HFF-Myc (cell line): ENCODE measurements at regions not wholly inside any gene's neighbourhood (a gene's known extent, or its start where the extent isn't known, plus 50 kb on each side); places are given as distances from the start of the nearest gene placed in this dataset.
"Not testable (repeated sequence)": the region's sequence is repeated elsewhere in the genome, so short reads cannot be mapped to it uniquely, and the experiment has no call there.

Source experiments
- DNase-seq: peaks from one replicate; pipeline ENCODE4 v3.0.0-alpha.2; 2011; ENCODE audit warnings: low read depth; ENCODE audit errors: extremely low read depth
- H3K4me3 ChIP-seq: replicated peaks from 2 replicates; pipeline ENCODE4 v1.5.1; 2011; ENCODE audit warnings: low read depth, mild to moderate bottlenecking, control low read depth, low read length
- CTCF ChIP-seq: IDR thresholded peaks from 2 replicates; pipeline ENCODE4 v1.5.1; 2012; ENCODE audit warnings: mild to moderate bottlenecking, low read depth, low read length, control low read depth; ENCODE audit errors: missing control alignments

GRCh38 chr7:16942929-16943509 lies 61.2 kb upstream of the AGR3 start:
- TF ChIP-seq CTCF = no peak
- no peak for DNase-seq
- H3K4me3 ChIP-seq = no peak overlapping the region

- TF ChIP-seq CTCF = no peak
- DNase-seq = no peak
- H3K4me3 ChIP-seq = no peak overlapping the region
Observed at GRCh38 chr7:16944936-16945335, 63.2 kb upstream of the AGR3 start.

- no peak for DNase-seq
- no peak overlapping the region for H3K4me3 ChIP-seq
- no peak for TF ChIP-seq CTCF
Observed at GRCh38 chr7:16945372-16945771, 63.6 kb upstream of the AGR3 start.

- H3K4me3 ChIP-seq, DNase-seq: not testable (repeated sequence)
Observed at GRCh38 chr7:16948110-16948509, 66.3 kb upstream of the AGR3 start.

GRCh38 chr7:16951483-16952080 lies 69.8 kb upstream of the AGR3 start:
- no peak for DNase-seq
- no peak overlapping the region for H3K4me3 ChIP-seq
- no peak for TF ChIP-seq CTCF

- DNase-seq = no peak
- no peak overlapping the region for H3K4me3 ChIP-seq
- TF ChIP-seq CTCF = no peak
Observed at GRCh38 chr7:16954321-16954720, 72.5 kb upstream of the AGR3 start.

GRCh38 chr7:16958724-16959123 lies 76.9 kb upstream of the AGR3 start:
- TF ChIP-seq CTCF = no peak
- DNase-seq = no peak
- no peak overlapping the region for H3K4me3 ChIP-seq
